Mesothelial cell of epicardium (in vitro differentiated cells): ENCODE measurements at regions not wholly inside any gene's neighbourhood (a gene's known extent, or its start where the extent isn't known, plus 50 kb on each side); places are given as distances from the start of the nearest gene placed in this dataset.

Experiments used
- DNase-seq, 2 experiments: peaks; one replicate each; pipeline ENCODE4 v3.0.0; 2021; ENCODE audit warnings: low spot score in 2 of 2; ENCODE audit not compliant: unreplicated experiment in 2 of 2
- H3K27ac Mint-ChIP-seq: 2 replicates; pipeline ENCODE4 v1.8.0; 2021; ENCODE audit warnings: mixed read lengths
- H3K27me3 Mint-ChIP-seq: 2 replicates; pipeline ENCODE4 v1.8.0; 2021; ENCODE audit warnings: low read depth, mixed read lengths
- H3K36me3 Mint-ChIP-seq: 2 replicates; pipeline ENCODE4 v1.8.0; 2021; ENCODE audit warnings: mixed read lengths
- H3K4me1 Mint-ChIP-seq: 2 replicates; pipeline ENCODE4 v1.8.0; 2021; ENCODE audit warnings: mixed read lengths
- H3K4me3 Mint-ChIP-seq: 2 replicates; pipeline ENCODE4 v1.8.0; 2021; ENCODE audit warnings: mild to moderate bottlenecking, moderate library complexity, mixed read lengths
- H3K9me3 Mint-ChIP-seq: 2 replicates; pipeline ENCODE4 v1.8.0; 2021; ENCODE audit warnings: mixed read lengths
- TF ChIP-seq, protein P1 (sequence below): fragments of 200-600 bp; sonication (generic); IDR thresholded peaks from one replicate; pipeline ENCODE4 v1.5.0; 2021; ENCODE audit warnings: antibody characterized with exemption; ENCODE audit not compliant: unreplicated experiment

GRCh38 chr7:132072873-132073272 lies 503.4 kb downstream of the PLXNA4 start:
- peaks cover 6% of the 10 kb centered on the region for H3K4me1 Mint-ChIP-seq
- H3K27ac Mint-ChIP-seq = no peak overlapping the region
- DNase-seq = no peak
- H3K36me3 Mint-ChIP-seq = no peaks in the 10 kb centered on the region
- H3K4me3 Mint-ChIP-seq = no peak overlapping the region
- H3K9me3 Mint-ChIP-seq = no peaks in the 10 kb centered on the region
- peaks cover 66% of the 10 kb centered on the region for H3K27me3 Mint-ChIP-seq
- TF ChIP-seq, protein P1, sequence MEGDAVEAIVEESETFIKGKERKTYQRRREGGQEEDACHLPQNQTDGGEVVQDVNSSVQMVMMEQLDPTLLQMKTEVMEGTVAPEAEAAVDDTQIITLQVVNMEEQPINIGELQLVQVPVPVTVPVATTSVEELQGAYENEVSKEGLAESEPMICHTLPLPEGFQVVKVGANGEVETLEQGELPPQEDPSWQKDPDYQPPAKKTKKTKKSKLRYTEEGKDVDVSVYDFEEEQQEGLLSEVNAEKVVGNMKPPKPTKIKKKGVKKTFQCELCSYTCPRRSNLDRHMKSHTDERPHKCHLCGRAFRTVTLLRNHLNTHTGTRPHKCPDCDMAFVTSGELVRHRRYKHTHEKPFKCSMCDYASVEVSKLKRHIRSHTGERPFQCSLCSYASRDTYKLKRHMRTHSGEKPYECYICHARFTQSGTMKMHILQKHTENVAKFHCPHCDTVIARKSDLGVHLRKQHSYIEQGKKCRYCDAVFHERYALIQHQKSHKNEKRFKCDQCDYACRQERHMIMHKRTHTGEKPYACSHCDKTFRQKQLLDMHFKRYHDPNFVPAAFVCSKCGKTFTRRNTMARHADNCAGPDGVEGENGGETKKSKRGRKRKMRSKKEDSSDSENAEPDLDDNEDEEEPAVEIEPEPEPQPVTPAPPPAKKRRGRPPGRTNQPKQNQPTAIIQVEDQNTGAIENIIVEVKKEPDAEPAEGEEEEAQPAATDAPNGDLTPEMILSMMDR = no peak

- Mint-ChIP-seq H3K4me3 (no peak overlapping the region), H3K36me3 (no peaks in the 10 kb centered on the region), H3K4me1 (peaks cover 8% of the 10 kb centered on the region), H3K27ac (no peak overlapping the region), H3K9me3 (no peaks in the 10 kb centered on the region), H3K27me3 (peaks cover 59% of the 10 kb centered on the region)
- TF ChIP-seq, protein P1 = no peak
- no peak for DNase-seq
Observed at GRCh38 chr7:132072165-132072564, 504.1 kb downstream of the PLXNA4 start.

- TF ChIP-seq, protein P1 = no peak
- H3K9me3 Mint-ChIP-seq = no peaks in the 10 kb centered on the region
- no peak overlapping the region for H3K27ac Mint-ChIP-seq
- peaks cover 19% of the 10 kb centered on the region for H3K4me1 Mint-ChIP-seq
- peaks cover 39% of the 10 kb centered on the region for H3K27me3 Mint-ChIP-seq
- no peak overlapping the region for H3K4me3 Mint-ChIP-seq
- H3K36me3 Mint-ChIP-seq = no peaks in the 10 kb centered on the region
- DNase-seq = no peak
Observed at GRCh38 chr7:132069306-132069705, 507.0 kb downstream of the PLXNA4 start.

DNA sequence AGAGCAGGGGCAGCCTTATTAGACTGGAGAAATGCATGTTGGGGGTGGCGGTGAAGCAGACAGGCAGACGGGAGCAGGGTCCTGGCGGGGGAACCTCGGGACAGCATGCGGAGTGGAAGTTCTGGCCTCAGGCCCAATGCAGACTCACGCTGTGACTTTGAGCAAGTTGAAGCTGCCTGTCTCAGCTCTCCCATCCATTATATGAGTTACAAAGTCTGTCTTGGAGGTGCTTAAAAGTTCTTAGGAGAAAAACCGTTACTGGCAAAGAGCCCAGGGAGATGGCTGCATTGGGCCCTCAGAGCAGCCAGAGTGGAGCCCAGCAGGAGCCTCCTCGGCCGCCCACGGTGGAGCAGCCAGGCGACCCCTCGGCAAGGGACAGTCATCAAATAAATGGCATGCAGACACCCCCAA lies 509.5 kb downstream of the PLXNA4 start:
- Mint-ChIP-seq H3K4me1 (peaks cover 19% of the 10 kb centered on the region), H3K4me3 (no peak overlapping the region), H3K27me3 (peaks cover 36% of the 10 kb centered on the region), H3K27ac (peak overlapping the region; percentile 17), H3K36me3 (no peaks in the 10 kb centered on the region), H3K9me3 (no peaks in the 10 kb centered on the region)
- peak in 1 of 2 experiments; percentile 48 for DNase-seq
- TF ChIP-seq, protein P1 = no peak

- Mint-ChIP-seq H3K4me3 (no peak overlapping the region), H3K4me1 (peaks cover 19% of the 10 kb centered on the region), H3K27me3 (peaks cover 39% of the 10 kb centered on the region), H3K9me3 (no peaks in the 10 kb centered on the region), H3K27ac (no peak overlapping the region), H3K36me3 (no peaks in the 10 kb centered on the region)
- TF ChIP-seq, protein P1 = no peak
- DNase-seq = no peak
Observed at GRCh38 chr7:132065989-132066603, 509.7 kb upstream of the PODXL start.
